DOHH2 (cell line): ENCODE measurements at regions not wholly inside any gene's neighbourhood (a gene's known extent, or its start where the extent isn't known, plus 50 kb on each side); places are given as distances from the start of the nearest gene placed in this dataset.

Source experiments
- H3F3A ChIP-seq: fragments of 200-600 bp; sonication (generic), shearing (Covaris generic); 2 replicates; pipeline ENCODE4 v1.6.0; 2016; ENCODE audit warnings: antibody characterized with exemption, mild to moderate bottlenecking; ENCODE audit not compliant: control insufficient read depth, insufficient read depth
- H3K27ac ChIP-seq: fragments of 200-600 bp; sonication (generic); 2 replicates; pipeline ENCODE4 v1.5.1; 2014; ENCODE audit warnings: low read depth, mild to moderate bottlenecking, low read length, moderate library complexity
- H3K27me3 ChIP-seq: fragments of 200-600 bp; sonication (generic); 2 replicates; pipeline ENCODE4 v1.6.1; 2014; ENCODE audit warnings: mild to moderate bottlenecking, low read length, mixed read lengths; ENCODE audit not compliant: control insufficient read depth
- H3K36me3 ChIP-seq: fragments of 200-600 bp; sonication (generic); 2 replicates; pipeline ENCODE4 v1.6.1; 2014; ENCODE audit warnings: mild to moderate bottlenecking, low read length, moderate library complexity, mixed read lengths; ENCODE audit not compliant: control insufficient read depth
- H3K4me1 ChIP-seq: fragments of 200-600 bp; sonication (generic); 2 replicates; pipeline ENCODE4 v1.6.1; 2014; ENCODE audit warnings: mild to moderate bottlenecking, low read length, mixed read lengths; ENCODE audit not compliant: control insufficient read depth
- H3K4me2 ChIP-seq: fragments of 200-600 bp; sonication (generic); 2 replicates; pipeline ENCODE4 v1.6.0; 2014; ENCODE audit warnings: mild to moderate bottlenecking, low read length, moderate library complexity
- H3K4me3 ChIP-seq: fragments of 200-600 bp; sonication (generic); 2 replicates; pipeline ENCODE4 v1.5.1; 2014; ENCODE audit warnings: mild to moderate bottlenecking, low read length, mixed read lengths
- H3K79me2 ChIP-seq: fragments of 200-600 bp; sonication (generic); 2 replicates; pipeline ENCODE4 v1.6.1; 2014; ENCODE audit warnings: mild to moderate bottlenecking, low read length, mixed read lengths; ENCODE audit not compliant: control insufficient read depth
- H3K9me2 ChIP-seq: fragments of 200-600 bp; sonication (generic); replicated peaks from 2 replicates; pipeline ENCODE4 v1.6.1; 2014; ENCODE audit warnings: mild to moderate bottlenecking, low read length, mixed read lengths; ENCODE audit not compliant: control insufficient read depth
- H3K9me3 ChIP-seq: fragments of 200-600 bp; sonication (generic); 2 replicates; pipeline ENCODE4 v1.6.1; 2014; ENCODE audit warnings: antibody characterized with exemption, low read length, mixed read lengths; ENCODE audit not compliant: control insufficient read depth, insufficient read depth
- H4K20me1 ChIP-seq: fragments of 200-600 bp; sonication (generic); 2 replicates; pipeline ENCODE4 v1.6.0; 2014; ENCODE audit warnings: low read depth, mild to moderate bottlenecking, antibody characterized with exemption, low read length, moderate library complexity; ENCODE audit not compliant: control insufficient read depth, insufficient read depth
- EZH2phosphoT487 ChIP-seq: fragments of 200-600 bp; sonication (generic); IDR thresholded peaks from 2 replicates; pipeline ENCODE4 v1.6.1; 2017; ENCODE audit warnings: borderline replicate concordance, mild to moderate bottlenecking, antibody characterized with exemption, low read length, moderate library complexity, mixed read lengths
- TF ChIP-seq, protein P1 (sequence below): fragments of 200-600 bp; sonication (generic); IDR thresholded peaks from one replicate; pipeline ENCODE4 v1.5.1; 2014; ENCODE audit warnings: antibody characterized with exemption, mild to moderate bottlenecking, low read depth, low read length; ENCODE audit not compliant: poor library complexity, severe bottlenecking

DNA sequence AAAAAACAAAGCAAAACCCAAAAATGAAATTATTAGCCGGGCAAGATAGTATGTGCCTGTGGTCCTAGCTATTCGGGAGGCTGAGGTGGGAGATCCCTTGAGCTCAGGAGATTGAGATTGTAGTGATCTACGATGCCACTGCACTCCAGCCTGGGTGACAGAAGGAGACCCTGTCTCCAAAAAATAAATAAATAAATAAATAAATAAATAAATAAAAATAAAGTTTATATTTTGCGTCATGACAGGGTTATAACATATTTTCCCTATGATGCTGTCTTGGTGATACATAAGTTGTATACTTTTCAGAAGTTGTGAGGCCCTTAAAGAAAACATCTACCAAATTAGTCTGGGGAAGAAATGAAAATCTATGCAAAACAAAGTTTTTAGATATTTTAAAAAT is 94.5 kb upstream of the MKLN1 start:
- no peaks in the 10 kb centered on the region for H3K36me3 ChIP-seq
- H3K27me3 ChIP-seq, result no peaks in the 10 kb centered on the region
- H3K9me3 ChIP-seq, result no peaks in the 10 kb centered on the region
- no peaks in the 10 kb centered on the region for H3K79me2 ChIP-seq
- H3K4me1 ChIP-seq, result peaks cover 45% of the 10 kb centered on the region
- TF ChIP-seq EZH2phosphoT487, result no peak
- TF ChIP-seq, protein P1, sequence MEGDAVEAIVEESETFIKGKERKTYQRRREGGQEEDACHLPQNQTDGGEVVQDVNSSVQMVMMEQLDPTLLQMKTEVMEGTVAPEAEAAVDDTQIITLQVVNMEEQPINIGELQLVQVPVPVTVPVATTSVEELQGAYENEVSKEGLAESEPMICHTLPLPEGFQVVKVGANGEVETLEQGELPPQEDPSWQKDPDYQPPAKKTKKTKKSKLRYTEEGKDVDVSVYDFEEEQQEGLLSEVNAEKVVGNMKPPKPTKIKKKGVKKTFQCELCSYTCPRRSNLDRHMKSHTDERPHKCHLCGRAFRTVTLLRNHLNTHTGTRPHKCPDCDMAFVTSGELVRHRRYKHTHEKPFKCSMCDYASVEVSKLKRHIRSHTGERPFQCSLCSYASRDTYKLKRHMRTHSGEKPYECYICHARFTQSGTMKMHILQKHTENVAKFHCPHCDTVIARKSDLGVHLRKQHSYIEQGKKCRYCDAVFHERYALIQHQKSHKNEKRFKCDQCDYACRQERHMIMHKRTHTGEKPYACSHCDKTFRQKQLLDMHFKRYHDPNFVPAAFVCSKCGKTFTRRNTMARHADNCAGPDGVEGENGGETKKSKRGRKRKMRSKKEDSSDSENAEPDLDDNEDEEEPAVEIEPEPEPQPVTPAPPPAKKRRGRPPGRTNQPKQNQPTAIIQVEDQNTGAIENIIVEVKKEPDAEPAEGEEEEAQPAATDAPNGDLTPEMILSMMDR, result no peak
- H3K4me2 ChIP-seq, result no peak overlapping the region
- no peaks in the 10 kb centered on the region for H4K20me1 ChIP-seq
- H3K9me2 ChIP-seq, result no peaks in the 10 kb centered on the region
- no peak overlapping the region for H3K4me3 ChIP-seq
- H3K27ac ChIP-seq, result no peak overlapping the region
- H3F3A ChIP-seq, result peaks cover 16% of the 10 kb centered on the region

DNA sequence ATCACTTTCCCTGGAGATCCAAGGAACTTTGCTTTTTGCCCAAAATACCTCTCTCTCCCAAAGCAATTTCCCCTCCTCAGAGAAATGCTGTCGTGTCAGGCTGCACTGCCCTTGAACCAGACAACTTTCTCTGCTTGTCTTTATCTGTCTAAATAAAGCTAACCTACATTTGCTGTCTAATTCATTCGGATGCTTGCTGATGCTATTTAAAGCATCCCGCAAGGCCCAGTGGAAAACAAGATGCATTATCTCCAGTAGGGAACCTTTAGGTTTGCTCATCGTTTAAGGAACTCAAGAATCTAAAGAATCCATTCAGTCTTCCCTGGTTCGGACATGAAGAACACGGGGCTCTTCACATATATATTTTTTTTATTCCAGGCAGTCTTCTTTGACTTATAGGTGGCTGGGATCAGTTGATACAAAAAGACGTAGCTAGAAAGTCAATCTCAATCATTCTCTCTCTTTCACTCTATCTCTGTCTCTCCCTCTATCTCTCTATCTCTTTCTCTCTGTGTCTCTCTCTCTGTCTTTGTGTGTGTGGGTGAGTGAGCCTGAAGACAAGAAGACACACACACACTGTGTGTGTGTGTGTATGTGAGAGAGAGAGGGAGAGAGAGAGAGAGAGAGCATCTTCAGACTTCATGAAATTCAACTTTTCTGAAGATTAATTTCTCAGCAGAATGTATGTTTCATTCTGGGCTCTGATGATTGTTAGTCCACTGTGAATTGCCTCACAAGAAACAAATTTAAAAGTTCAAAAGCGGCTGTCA is 92.8 kb upstream of the MKLN1 start:
- Histone ChIP-seq H3K79me2 (no peaks in the 10 kb centered on the region), H3K4me1 (peaks cover 42% of the 10 kb centered on the region), H3K27me3 (no peaks in the 10 kb centered on the region), H3K9me3 (no peaks in the 10 kb centered on the region), H3K36me3 (no peaks in the 10 kb centered on the region), H4K20me1 (no peaks in the 10 kb centered on the region), H3F3A (peaks cover 16% of the 10 kb centered on the region), H3K4me2 (no peak overlapping the region), H3K9me2 (no peaks in the 10 kb centered on the region), H3K4me3 (no peak overlapping the region), H3K27ac (no peak overlapping the region)
- TF ChIP-seq, protein P1, result no peak
- no peak for TF ChIP-seq EZH2phosphoT487

DNA sequence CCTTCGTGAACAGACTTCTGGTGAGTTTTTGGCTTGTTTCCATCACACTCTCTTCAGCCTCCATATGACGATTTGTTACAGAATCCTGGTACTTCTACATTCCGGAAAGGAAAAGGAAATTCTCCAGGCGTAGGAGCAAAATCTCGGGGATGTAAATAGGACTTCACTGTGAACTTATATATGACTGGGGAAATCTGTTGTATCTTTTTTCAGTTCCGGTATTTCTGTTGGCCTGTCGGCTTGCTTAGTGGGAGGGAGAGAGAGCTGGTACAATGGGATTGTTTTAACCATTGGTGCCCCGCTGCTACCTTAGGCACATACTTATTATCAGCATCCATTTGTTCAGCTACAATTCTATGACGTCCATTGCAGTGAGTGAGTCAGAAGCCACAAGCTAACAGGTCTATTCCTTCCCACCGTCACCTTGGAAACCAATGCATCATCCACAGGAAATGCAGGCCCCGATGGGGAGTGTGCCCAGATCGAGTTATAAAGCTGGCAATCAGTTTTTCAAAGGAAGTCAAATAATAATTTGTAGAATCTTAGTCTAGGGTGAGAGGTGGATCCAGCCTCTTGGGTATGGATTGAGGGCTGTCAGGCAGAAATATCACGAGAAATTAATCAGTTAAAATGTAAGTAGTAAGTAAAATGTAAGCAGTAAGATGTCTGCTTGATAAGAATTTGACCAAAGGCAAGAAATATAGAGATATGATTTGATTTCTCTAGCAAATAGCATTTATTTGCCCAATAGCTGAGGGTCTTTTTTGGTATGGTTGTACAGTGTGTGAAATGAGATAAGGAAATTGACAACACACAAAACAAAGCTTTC is 92.0 kb upstream of the MKLN1 start:
- H4K20me1 ChIP-seq, result no peaks in the 10 kb centered on the region
- peaks cover 16% of the 10 kb centered on the region for H3F3A ChIP-seq
- H3K9me3 ChIP-seq, result no peaks in the 10 kb centered on the region
- H3K27ac ChIP-seq, result no peak overlapping the region
- H3K9me2 ChIP-seq, result no peaks in the 10 kb centered on the region
- TF ChIP-seq EZH2phosphoT487, result no peak
- TF ChIP-seq, protein P1, result no peak
- H3K4me2 ChIP-seq, result no peak overlapping the region
- peaks cover 34% of the 10 kb centered on the region for H3K4me1 ChIP-seq
- H3K36me3 ChIP-seq, result no peaks in the 10 kb centered on the region
- H3K4me3 ChIP-seq, result no peak overlapping the region
- no peaks in the 10 kb centered on the region for H3K27me3 ChIP-seq
- no peaks in the 10 kb centered on the region for H3K79me2 ChIP-seq
